Activated CD8-positive, alpha-beta T cell treated with anti-CD3 and anti-CD28 coated beads for 36 hours (primary cell): ENCODE measurements at regions not wholly inside any gene's neighbourhood (a gene's known extent, or its start where the extent isn't known, plus 50 kb on each side); places are given as distances from the start of the nearest gene placed in this dataset.
"Not testable (repeated sequence)": the region's sequence is repeated elsewhere in the genome, so short reads cannot be mapped to it uniquely, and the experiment has no call there.

Experiments used
- ATAC-seq: fragments of 200-7000 bp; cut with Tn5 transposase; one replicate; pipeline ENCODE4 v1.10.0; 2021; ENCODE audit warnings: mild to moderate bottlenecking, moderate library complexity
- CTCF ChIA-PET: fragments of 350-600 bp; sonication (Branson Sonifier 250); formaldehyde crosslinking; loops from one replicate; lab custom pipeline; 2021; ENCODE audit warnings: antibody characterized with exemption; lab: Charles Lee
- POLR2A ChIA-PET: fragments of 350-600 bp; sonication (Branson Sonifier 250); formaldehyde crosslinking; loops from one replicate; lab custom pipeline; 2021; ENCODE audit warnings: antibody characterized with exemption; lab: Charles Lee
- DNase-seq: peaks from one replicate; pipeline ENCODE4 v3.0.0-alpha.2; 2020
- H3K27ac Mint-ChIP-seq: one replicate; pipeline ENCODE4 v1.8.0; 2021; ENCODE audit warnings: mild to moderate bottlenecking, mixed read lengths
- H3K27me3 Mint-ChIP-seq: one replicate; pipeline ENCODE4 v1.8.0; 2021; ENCODE audit warnings: mixed read lengths
- H3K36me3 Mint-ChIP-seq: one replicate; pipeline ENCODE4 v1.8.0; 2021; ENCODE audit warnings: low read depth, mixed read lengths
- H3K4me1 Mint-ChIP-seq: one replicate; pipeline ENCODE4 v1.8.0; 2021; ENCODE audit warnings: low read depth, mixed read lengths
- H3K4me3 Mint-ChIP-seq: one replicate; pipeline ENCODE4 v1.8.0; 2021; ENCODE audit warnings: mild to moderate bottlenecking, moderate library complexity, mixed read lengths
- H3K9me3 Mint-ChIP-seq: one replicate; pipeline ENCODE4 v1.8.0; 2021; ENCODE audit warnings: mixed read lengths
- intact Hi-C: fragments of 100-400 bp; cut with micrococcal nuclease; formaldehyde crosslinking; loops from one replicate; pipeline ENCODE4 v1.10.0; 2022
- TF ChIP-seq, protein P1 (sequence below): fragments of 200-600 bp; IDR thresholded peaks from one replicate; pipeline ENCODE4 v1.8.0; 2022; ENCODE audit warnings: antibody characterized with exemption, mild to moderate bottlenecking

DNA sequence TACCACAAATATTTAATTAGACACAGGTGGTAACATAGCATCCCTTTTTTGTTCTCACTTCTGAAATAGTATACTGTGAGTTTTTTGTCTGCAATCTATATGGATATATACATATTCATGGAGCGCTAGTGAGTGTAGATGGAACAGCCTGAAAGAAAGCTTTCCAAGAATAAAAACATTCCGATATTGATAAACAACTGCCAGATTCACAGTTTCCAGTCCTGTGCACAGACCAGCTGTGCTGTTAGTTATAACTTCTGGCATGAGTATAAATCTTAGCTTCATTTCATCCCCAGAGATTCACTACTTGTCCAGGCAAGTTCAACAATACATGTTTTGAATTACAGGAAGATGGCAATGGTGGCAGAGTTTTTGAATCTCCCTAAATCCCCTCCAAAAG is 467.1 kb upstream of the STEAP1 start:
- DNase-seq (no peak), ATAC-seq (no peak)
- CTCF ChIA-PET: no interaction called here
- H3K4me3 Mint-ChIP-seq: no peak overlapping the region
- H3K9me3 Mint-ChIP-seq: no peaks in the 10 kb centered on the region
- no peaks in the 10 kb centered on the region for H3K27me3 Mint-ChIP-seq
- no peaks in the 10 kb centered on the region for H3K4me1 Mint-ChIP-seq
- TF ChIP-seq, protein P1, sequence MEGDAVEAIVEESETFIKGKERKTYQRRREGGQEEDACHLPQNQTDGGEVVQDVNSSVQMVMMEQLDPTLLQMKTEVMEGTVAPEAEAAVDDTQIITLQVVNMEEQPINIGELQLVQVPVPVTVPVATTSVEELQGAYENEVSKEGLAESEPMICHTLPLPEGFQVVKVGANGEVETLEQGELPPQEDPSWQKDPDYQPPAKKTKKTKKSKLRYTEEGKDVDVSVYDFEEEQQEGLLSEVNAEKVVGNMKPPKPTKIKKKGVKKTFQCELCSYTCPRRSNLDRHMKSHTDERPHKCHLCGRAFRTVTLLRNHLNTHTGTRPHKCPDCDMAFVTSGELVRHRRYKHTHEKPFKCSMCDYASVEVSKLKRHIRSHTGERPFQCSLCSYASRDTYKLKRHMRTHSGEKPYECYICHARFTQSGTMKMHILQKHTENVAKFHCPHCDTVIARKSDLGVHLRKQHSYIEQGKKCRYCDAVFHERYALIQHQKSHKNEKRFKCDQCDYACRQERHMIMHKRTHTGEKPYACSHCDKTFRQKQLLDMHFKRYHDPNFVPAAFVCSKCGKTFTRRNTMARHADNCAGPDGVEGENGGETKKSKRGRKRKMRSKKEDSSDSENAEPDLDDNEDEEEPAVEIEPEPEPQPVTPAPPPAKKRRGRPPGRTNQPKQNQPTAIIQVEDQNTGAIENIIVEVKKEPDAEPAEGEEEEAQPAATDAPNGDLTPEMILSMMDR: no peak
- H3K36me3 Mint-ChIP-seq: no peaks in the 10 kb centered on the region
- POLR2A ChIA-PET: no interaction called here
- no peak overlapping the region for H3K27ac Mint-ChIP-seq
- intact Hi-C loops: no loop called here

DNA sequence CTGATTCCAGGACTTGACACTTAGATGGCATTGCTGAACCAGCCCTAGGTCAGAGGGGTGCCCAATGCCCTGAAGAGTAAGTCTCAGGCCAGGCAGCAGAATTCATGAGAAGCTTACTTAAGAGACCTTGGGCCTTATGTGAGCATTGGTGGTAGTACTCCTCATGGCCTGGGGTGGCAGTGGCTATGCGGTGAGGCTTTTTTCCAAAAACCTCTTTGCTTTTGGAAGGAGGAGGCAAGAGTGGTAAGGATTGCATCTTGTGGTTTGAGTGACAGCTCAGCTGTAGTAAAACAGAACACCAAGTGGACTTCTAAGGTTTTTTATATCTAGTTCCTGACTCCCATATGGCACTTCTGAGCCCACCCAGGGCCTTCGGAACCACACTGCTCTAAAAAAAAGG is 459.0 kb upstream of the STEAP1 start:
- CTCF ChIA-PET: no interaction called here
- ATAC-seq (no peak), DNase-seq (no peak)
- H3K27me3 Mint-ChIP-seq: no peaks in the 10 kb centered on the region
- no peak overlapping the region for H3K27ac Mint-ChIP-seq
- H3K4me3 Mint-ChIP-seq: no peak overlapping the region
- peaks cover 5% of the 10 kb centered on the region for H3K9me3 Mint-ChIP-seq
- no peaks in the 10 kb centered on the region for H3K4me1 Mint-ChIP-seq
- TF ChIP-seq, protein P1: no peak
- no peaks in the 10 kb centered on the region for H3K36me3 Mint-ChIP-seq
- POLR2A ChIA-PET: no interaction called here
- intact Hi-C loops: no loop called here

DNA sequence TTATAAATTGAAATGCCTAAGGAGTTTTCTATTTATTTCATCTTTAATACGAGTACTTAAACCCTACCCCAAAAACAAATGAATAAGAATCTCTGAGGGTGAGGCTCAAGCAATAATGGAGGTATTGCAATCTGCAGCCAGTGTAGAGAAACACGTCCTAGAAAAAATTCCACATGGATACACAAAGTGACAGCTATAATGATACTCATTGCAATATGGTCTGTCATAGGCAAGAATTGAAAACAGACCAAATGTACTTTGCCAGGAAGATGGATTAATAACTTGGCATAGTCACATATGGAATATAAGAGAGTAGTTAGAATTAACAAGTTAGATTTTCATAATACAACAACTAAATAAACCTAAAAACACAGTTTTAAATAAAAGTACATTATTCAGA is 440.1 kb upstream of the STEAP1 start:
- Mint-ChIP-seq H3K36me3 (no peaks in the 10 kb centered on the region), H3K27me3 (no peaks in the 10 kb centered on the region), H3K4me3 (no peak overlapping the region), H3K27ac (no peak overlapping the region), H3K4me1 (no peaks in the 10 kb centered on the region), H3K9me3 (no peaks in the 10 kb centered on the region)
- intact Hi-C loops: no loop called here
- TF ChIP-seq, protein P1: no peak
- POLR2A ChIA-PET: no interaction called here
- no peak for ATAC-seq
- CTCF ChIA-PET: no interaction called here
- DNase-seq: no peak

DNA sequence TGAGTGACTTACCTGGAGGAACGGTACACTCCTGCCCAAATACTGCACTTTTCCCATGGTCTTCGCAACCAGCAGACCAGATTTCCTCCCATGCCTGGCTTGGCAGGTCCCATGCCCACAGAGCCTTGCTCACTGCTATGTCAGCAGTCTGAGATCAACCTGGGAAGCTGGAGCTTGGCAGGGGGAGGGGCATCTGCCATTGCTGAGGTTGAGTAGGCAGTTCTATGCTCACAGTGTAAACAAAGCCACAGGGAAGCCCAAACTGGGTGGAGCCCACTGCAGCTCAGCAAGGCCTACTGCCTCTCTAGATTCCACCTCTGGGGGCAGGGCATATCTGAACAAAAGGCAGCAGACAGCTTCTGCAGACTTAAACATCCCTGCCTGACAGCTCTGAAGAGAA is 435.3 kb upstream of the STEAP1 start:
- ATAC-seq, CTCF ChIA-PET, H3K27me3 Mint-ChIP-seq, intact Hi-C loops, H3K27ac Mint-ChIP-seq, H3K4me3 Mint-ChIP-seq, H3K4me1 Mint-ChIP-seq, POLR2A ChIA-PET, DNase-seq, H3K9me3 Mint-ChIP-seq, H3K36me3 Mint-ChIP-seq: not testable (repeated sequence)

DNA sequence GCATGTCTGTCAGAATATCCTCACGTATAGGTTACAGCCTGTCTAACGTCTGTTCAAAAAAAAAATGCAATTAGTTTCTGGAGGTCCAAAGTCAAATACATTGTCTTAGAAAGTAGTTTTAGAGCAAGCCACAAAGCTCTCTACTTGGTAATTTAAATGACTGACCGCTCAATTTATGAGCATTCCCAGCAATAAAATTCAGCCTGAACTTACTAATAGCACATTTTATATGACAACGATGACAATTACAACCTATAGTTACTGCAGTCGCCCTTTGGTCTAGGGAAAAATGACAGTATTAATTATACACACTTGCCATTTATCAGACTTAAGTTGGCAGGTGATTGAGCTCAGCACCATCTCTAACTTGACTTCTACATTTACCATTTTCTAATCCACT is 425.8 kb upstream of the STEAP1 start:
- CTCF ChIA-PET: no interaction called here
- Mint-ChIP-seq H3K27ac (no peak overlapping the region), H3K4me1 (no peaks in the 10 kb centered on the region), H3K4me3 (no peak overlapping the region), H3K9me3 (no peaks in the 10 kb centered on the region), H3K27me3 (peaks cover 3% of the 10 kb centered on the region), H3K36me3 (no peaks in the 10 kb centered on the region)
- ATAC-seq (no peak), DNase-seq (no peak)
- intact Hi-C loops: no loop called here
- POLR2A ChIA-PET: no interaction called here
- TF ChIP-seq, protein P1: no peak
